ENCODE measurements at regions not wholly inside any gene's neighbourhood (a gene's known extent, or its start where the extent isn't known, plus 50 kb on each side); places are given as distances from the start of the nearest gene placed in this dataset.

- Histone ChIP-seq H3K27ac (ENCODE audit: low read depth, low read length) (no peak overlapping the region), H3K36me3 (ENCODE audit: low read length) (no peaks in the 10 kb centered on the region), H3K79me2 (ENCODE audit: insufficient read depth, low read length) (no peaks in the 10 kb centered on the region), H3K9ac (ENCODE audit: low read length) (no peak overlapping the region), H3K27me3 (ENCODE audit: low read length) (no peaks in the 10 kb centered on the region), H3K4me3 (ENCODE audit: insufficient read depth, low read length, poor library complexity, severe bottlenecking) (no peak overlapping the region), H2AFZ (ENCODE audit: low read depth, low read length, severe bottlenecking) (no peak overlapping the region), H3K9me2 (replicated peaks; ENCODE audit: insufficient read depth, low read length) (no peaks in the 10 kb centered on the region), H3K9me3 (ENCODE audit: insufficient read depth, low read length) (no peaks in the 10 kb centered on the region), H3F3A (ENCODE audit: insufficient read depth) (no peaks in the 10 kb centered on the region), H3K4me2 (ENCODE audit: low read depth, low read length, poor library complexity, severe bottlenecking) (no peak overlapping the region), H4K20me1 (ENCODE audit: low read depth, low read length) (no peaks in the 10 kb centered on the region)
- TF ChIP-seq CTCF (IDR thresholded peaks at IDR 0.05; ENCODE audit: insufficient read depth, low read length, poor library complexity, severe bottlenecking) (no peak), EZH2phosphoT487 (conservative IDR thresholded peaks at IDR 0.05; ENCODE audit: low read length) (no peak)
Measured at GRCh38 chr6:166779381-166779780, 152.3 kb upstream of the RPS6KA2 start.

- Histone ChIP-seq H3K79me2 (ENCODE audit: insufficient read depth, low read length) (no peaks in the 10 kb centered on the region), H3K9me2 (replicated peaks; ENCODE audit: insufficient read depth, low read length) (no peaks in the 10 kb centered on the region), H3F3A (ENCODE audit: insufficient read depth) (no peaks in the 10 kb centered on the region), H3K36me3 (ENCODE audit: low read length) (no peaks in the 10 kb centered on the region), H2AFZ (ENCODE audit: low read depth, low read length, severe bottlenecking) (no peak overlapping the region), H4K20me1 (ENCODE audit: low read depth, low read length) (no peaks in the 10 kb centered on the region), H3K27me3 (ENCODE audit: low read length) (no peaks in the 10 kb centered on the region), H3K4me2 (ENCODE audit: low read depth, low read length, poor library complexity, severe bottlenecking) (no peak overlapping the region), H3K27ac (ENCODE audit: low read depth, low read length) (no peak overlapping the region), H3K9me3 (ENCODE audit: insufficient read depth, low read length) (no peaks in the 10 kb centered on the region), H3K9ac (ENCODE audit: low read length) (no peak overlapping the region), H3K4me3 (ENCODE audit: insufficient read depth, low read length, poor library complexity, severe bottlenecking) (no peak overlapping the region)
- TF ChIP-seq CTCF (IDR thresholded peaks at IDR 0.05; ENCODE audit: insufficient read depth, low read length, poor library complexity, severe bottlenecking) (no peak), EZH2phosphoT487 (conservative IDR thresholded peaks at IDR 0.05; ENCODE audit: low read length) (no peak)
Measured at GRCh38 chr6:166778776-166779175, 151.7 kb upstream of the RPS6KA2 start.

GRCh38 chr6:166778046-166778445 lies 151.0 kb upstream of the RPS6KA2 start:
- Histone ChIP-seq H3K27me3 (ENCODE audit: low read length) (no peaks in the 10 kb centered on the region), H4K20me1 (ENCODE audit: low read depth, low read length) (no peaks in the 10 kb centered on the region), H3K9ac (ENCODE audit: low read length) (no peak overlapping the region)

More at GRCh38 chr6:166778046-166778445, 151.0 kb upstream of the RPS6KA2 start:
- Histone ChIP-seq H3K36me3 (ENCODE audit: low read length) (no peaks in the 10 kb centered on the region), H3K79me2 (ENCODE audit: insufficient read depth, low read length) (no peaks in the 10 kb centered on the region), H3F3A (ENCODE audit: insufficient read depth) (no peaks in the 10 kb centered on the region), H3K4me2 (ENCODE audit: low read depth, low read length, poor library complexity, severe bottlenecking) (no peak overlapping the region), H3K9me3 (ENCODE audit: insufficient read depth, low read length) (no peaks in the 10 kb centered on the region), H2AFZ (ENCODE audit: low read depth, low read length, severe bottlenecking) (no peak overlapping the region), H3K4me3 (ENCODE audit: insufficient read depth, low read length, poor library complexity, severe bottlenecking) (no peak overlapping the region), H3K27ac (ENCODE audit: low read depth, low read length) (no peak overlapping the region), H3K9me2 (replicated peaks; ENCODE audit: insufficient read depth, low read length) (no peaks in the 10 kb centered on the region)
- TF ChIP-seq CTCF (IDR thresholded peaks at IDR 0.05; ENCODE audit: insufficient read depth, low read length, poor library complexity, severe bottlenecking) (no peak), EZH2phosphoT487 (conservative IDR thresholded peaks at IDR 0.05; ENCODE audit: low read length) (no peak)
